WTC11 (cell line): ENCODE measurements at regions not wholly inside any gene's neighbourhood (a gene's known extent, or its start where the extent isn't known, plus 50 kb on each side); places are given as distances from the start of the nearest gene placed in this dataset.

Source experiments
- CTCF ChIP-seq: fragments of 200-600 bp; IDR thresholded peaks from 2 replicates; pipeline ENCODE4 v1.8.0; 2022; ENCODE audit warnings: antibody characterized with exemption
- USF2 ChIP-seq: sonication (generic); formaldehyde crosslinking; IDR thresholded peaks from 2 replicates; pipeline ENCODE4 v1.8.1; 2023; ENCODE audit warnings: mild to moderate bottlenecking, missing genetic modification reagents, moderate library complexity
- ZNF232 ChIP-seq: sonication (generic); formaldehyde crosslinking; IDR thresholded peaks from 2 replicates; pipeline ENCODE4 v1.8.0; 2022; ENCODE audit warnings: mild to moderate bottlenecking, missing genetic modification reagents
- ZNF425 ChIP-seq: fragments of 250-450 bp; sonication (Bioruptor Pico); conservative IDR thresholded peaks from 2 replicates; pipeline ENCODE4 v1.9.0; 2021; ENCODE audit warnings: mild to moderate bottlenecking
- TF ChIP-seq, protein P1 (sequence below): sonication (generic); formaldehyde crosslinking; IDR thresholded peaks from 2 replicates; pipeline ENCODE4 v1.8.0; 2022; ENCODE audit warnings: mild to moderate bottlenecking, missing genetic modification reagents
- TF ChIP-seq, protein P2 (sequence below): sonication (generic); formaldehyde crosslinking; conservative IDR thresholded peaks from 2 replicates; pipeline ENCODE4 v1.8.1; 2022; ENCODE audit warnings: mild to moderate bottlenecking, missing genetic modification reagents

- TF ChIP-seq CTCF (no peak), ZNF425 (no peak), USF2 (no peak), ZNF232 (CRISPR knock-in tag) (no peak)
- TF ChIP-seq, protein P1, sequence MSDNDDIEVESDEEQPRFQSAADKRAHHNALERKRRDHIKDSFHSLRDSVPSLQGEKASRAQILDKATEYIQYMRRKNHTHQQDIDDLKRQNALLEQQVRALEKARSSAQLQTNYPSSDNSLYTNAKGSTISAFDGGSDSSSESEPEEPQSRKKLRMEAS (CRISPR knock-in tag) = no peak
- TF ChIP-seq, protein P2, sequence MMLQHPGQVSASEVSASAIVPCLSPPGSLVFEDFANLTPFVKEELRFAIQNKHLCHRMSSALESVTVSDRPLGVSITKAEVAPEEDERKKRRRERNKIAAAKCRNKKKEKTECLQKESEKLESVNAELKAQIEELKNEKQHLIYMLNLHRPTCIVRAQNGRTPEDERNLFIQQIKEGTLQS (CRISPR knock-in tag) = no peak
Measured at GRCh38 chr14:87152693-87153092, 840.3 kb downstream of the GALC start.
